Calu3 (cell line): ENCODE measurements at regions not wholly inside any gene's neighbourhood (a gene's known extent, or its start where the extent isn't known, plus 50 kb on each side); places are given as distances from the start of the nearest gene placed in this dataset.

Experiments
- BruUV-seq: library from RNA; stranded (reverse); fragments of 400-500 nt; replicated peaks from 2 replicates; lab custom pipeline; 2021; lab: Mats Ljungman, UMichigan
- CTCF ChIA-PET: fragments of 300-600 bp; sonication (Branson Sonifier 250); formaldehyde crosslinking; loops from one replicate; lab custom pipeline; 2022; ENCODE audit warnings: antibody characterized with exemption; lab: Charles Lee
- DNase-seq: peaks from one replicate; pipeline ENCODE4 v3.0.0; 2022
- H3K27ac Mint-ChIP-seq: one replicate; pipeline ENCODE4 v1.8.0; 2022; ENCODE audit warnings: mixed read lengths; ENCODE audit not compliant: unreplicated experiment
- H3K27me3 Mint-ChIP-seq: one replicate; pipeline ENCODE4 v1.8.0; 2022; ENCODE audit warnings: mixed read lengths; ENCODE audit not compliant: unreplicated experiment
- H3K36me3 Mint-ChIP-seq: one replicate; pipeline ENCODE4 v1.8.0; 2022; ENCODE audit warnings: mild to moderate bottlenecking, moderate library complexity, mixed read lengths; ENCODE audit not compliant: insufficient read depth, unreplicated experiment
- H3K4me1 Mint-ChIP-seq: one replicate; pipeline ENCODE4 v1.8.0; 2022; ENCODE audit warnings: mild to moderate bottlenecking, low read depth, mixed read lengths; ENCODE audit not compliant: unreplicated experiment
- H3K4me3 Mint-ChIP-seq: one replicate; pipeline ENCODE4 v1.8.0; 2022; ENCODE audit warnings: mild to moderate bottlenecking, low read depth, moderate library complexity, mixed read lengths; ENCODE audit not compliant: unreplicated experiment
- H3K9me3 Mint-ChIP-seq: one replicate; pipeline ENCODE4 v1.8.0; 2022; ENCODE audit warnings: low read depth, mixed read lengths; ENCODE audit not compliant: unreplicated experiment
- intact Hi-C: fragments of 100-400 bp; cut with micrococcal nuclease; formaldehyde crosslinking; loops from one replicate; pipeline ENCODE4 v1.10.0; 2022; ENCODE audit not compliant: unreplicated experiment
- TF ChIP-seq, protein P1 (sequence below): fragments of 200-600 bp; IDR thresholded peaks from one replicate; pipeline ENCODE4 v1.8.0; 2022; ENCODE audit warnings: antibody characterized with exemption; ENCODE audit not compliant: unreplicated experiment

DNA sequence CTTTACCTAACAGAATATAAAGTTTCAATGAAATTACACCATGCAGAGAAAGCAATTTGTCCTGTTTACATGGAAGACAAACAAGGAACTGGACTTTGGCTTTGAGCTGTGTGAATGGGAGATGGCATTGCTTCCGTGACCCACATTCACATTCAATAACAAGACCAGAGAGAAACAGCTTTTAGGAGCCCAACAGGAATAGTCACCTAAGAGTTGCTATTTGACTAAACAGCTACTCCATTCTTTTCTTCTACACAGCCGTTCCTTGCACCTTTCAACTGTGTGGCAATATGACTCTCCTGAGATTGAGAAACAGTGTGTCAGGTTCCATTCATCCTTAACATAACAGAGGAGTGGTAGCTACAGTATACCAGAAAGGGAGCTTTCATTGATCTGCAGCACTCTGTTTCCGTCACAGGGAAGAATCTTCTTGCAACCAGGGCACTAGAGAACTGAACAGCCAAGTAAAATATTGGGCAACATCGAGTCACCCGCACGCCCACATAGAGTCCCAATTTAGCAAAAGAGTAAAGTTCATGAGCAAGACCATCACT, 355.1 kb downstream of the HAO1 start:
- Mint-ChIP-seq H3K27me3 (no peaks in the 10 kb centered on the region), H3K4me3 (no peak overlapping the region), H3K9me3 (no peaks in the 10 kb centered on the region), H3K36me3 (no peaks in the 10 kb centered on the region), H3K4me1 (no peaks in the 10 kb centered on the region), H3K27ac (peak overlapping the region; percentile 26)
- DNase-seq: peak; percentile 12
- CTCF ChIA-PET: no interaction called here
- intact Hi-C loops: no loop called here
- TF ChIP-seq, protein P1, sequence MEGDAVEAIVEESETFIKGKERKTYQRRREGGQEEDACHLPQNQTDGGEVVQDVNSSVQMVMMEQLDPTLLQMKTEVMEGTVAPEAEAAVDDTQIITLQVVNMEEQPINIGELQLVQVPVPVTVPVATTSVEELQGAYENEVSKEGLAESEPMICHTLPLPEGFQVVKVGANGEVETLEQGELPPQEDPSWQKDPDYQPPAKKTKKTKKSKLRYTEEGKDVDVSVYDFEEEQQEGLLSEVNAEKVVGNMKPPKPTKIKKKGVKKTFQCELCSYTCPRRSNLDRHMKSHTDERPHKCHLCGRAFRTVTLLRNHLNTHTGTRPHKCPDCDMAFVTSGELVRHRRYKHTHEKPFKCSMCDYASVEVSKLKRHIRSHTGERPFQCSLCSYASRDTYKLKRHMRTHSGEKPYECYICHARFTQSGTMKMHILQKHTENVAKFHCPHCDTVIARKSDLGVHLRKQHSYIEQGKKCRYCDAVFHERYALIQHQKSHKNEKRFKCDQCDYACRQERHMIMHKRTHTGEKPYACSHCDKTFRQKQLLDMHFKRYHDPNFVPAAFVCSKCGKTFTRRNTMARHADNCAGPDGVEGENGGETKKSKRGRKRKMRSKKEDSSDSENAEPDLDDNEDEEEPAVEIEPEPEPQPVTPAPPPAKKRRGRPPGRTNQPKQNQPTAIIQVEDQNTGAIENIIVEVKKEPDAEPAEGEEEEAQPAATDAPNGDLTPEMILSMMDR: no peak
- BruUV-seq: no TSS peak

DNA sequence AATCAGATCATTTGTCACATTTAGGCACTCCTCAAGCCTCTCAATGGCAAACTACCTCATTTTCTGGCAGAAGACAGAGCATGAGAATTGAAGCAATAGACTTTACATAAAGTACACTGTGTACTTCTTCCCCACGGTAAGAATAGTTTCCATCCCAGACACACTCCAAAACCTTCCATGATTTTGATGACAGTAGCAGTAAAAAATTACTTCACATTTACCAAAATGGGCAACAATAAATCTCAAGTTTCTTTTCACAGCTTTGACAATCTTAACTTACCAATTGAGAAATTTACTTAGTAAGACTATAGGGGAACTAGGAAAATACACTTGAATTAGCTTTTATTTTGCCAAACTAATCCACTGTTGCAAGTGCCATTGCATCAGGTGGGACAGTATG, 353.8 kb downstream of the HAO1 start:
- BruUV-seq: no TSS peak
- CTCF ChIA-PET: no interaction called here
- H3K4me1 Mint-ChIP-seq: no peaks in the 10 kb centered on the region
- H3K36me3 Mint-ChIP-seq: no peaks in the 10 kb centered on the region
- no peaks in the 10 kb centered on the region for H3K27me3 Mint-ChIP-seq
- TF ChIP-seq, protein P1: no peak
- H3K9me3 Mint-ChIP-seq: no peaks in the 10 kb centered on the region
- DNase-seq: no peak
- no peak overlapping the region for H3K27ac Mint-ChIP-seq
- intact Hi-C loops: no loop called here
- no peak overlapping the region for H3K4me3 Mint-ChIP-seq

DNA sequence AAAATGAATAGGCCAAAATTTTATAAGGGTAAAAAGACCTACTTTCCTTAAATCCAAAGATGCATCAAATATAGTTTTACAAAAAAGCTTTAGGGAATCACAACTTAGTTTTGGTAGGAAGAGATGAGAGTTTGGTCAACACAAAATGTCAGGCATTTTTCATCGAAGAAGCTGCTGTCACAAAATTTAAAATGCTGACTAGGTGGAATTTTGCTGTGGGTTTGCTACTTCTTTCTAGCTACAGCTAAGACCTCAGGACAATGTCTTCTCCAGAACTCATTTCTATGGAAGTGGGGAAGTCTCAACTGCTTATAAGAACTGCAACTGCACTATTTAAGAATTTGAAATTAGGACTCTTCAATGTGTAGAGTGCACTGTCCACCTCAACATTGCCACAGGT, 351.1 kb downstream of the HAO1 start:
- CTCF ChIA-PET: no interaction called here
- no peaks in the 10 kb centered on the region for H3K4me1 Mint-ChIP-seq
- H3K9me3 Mint-ChIP-seq: no peaks in the 10 kb centered on the region
- no peak overlapping the region for H3K27ac Mint-ChIP-seq
- H3K4me3 Mint-ChIP-seq: no peak overlapping the region
- BruUV-seq: no TSS peak
- no peaks in the 10 kb centered on the region for H3K27me3 Mint-ChIP-seq
- TF ChIP-seq, protein P1: no peak
- DNase-seq: no peak
- H3K36me3 Mint-ChIP-seq: no peaks in the 10 kb centered on the region
- intact Hi-C loops: no loop called here

DNA sequence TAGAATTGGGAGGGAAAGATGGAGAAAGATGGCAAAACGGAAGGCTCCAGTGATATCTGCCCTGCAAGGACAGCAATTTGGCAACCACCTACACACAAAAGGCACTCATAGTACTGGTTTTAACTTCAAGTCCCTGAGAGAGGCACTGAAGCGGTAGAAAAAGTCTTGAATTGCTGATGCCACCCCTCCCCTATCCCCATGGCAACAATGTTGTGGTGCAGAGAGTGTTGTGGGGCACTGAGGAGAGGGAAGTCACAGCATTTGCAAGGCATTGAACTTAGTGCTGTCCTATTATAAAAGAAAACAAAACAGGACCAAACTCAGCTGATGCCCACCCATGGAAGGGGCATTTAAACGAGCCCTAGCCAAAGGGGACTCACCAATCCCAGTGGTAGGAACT, 343.7 kb downstream of the HAO1 start:
- DNase-seq: no peak
- intact Hi-C loops: no loop called here
- H3K9me3 Mint-ChIP-seq: no peaks in the 10 kb centered on the region
- H3K27ac Mint-ChIP-seq: no peak overlapping the region
- no peaks in the 10 kb centered on the region for H3K4me1 Mint-ChIP-seq
- CTCF ChIA-PET: no interaction called here
- H3K36me3 Mint-ChIP-seq: no peaks in the 10 kb centered on the region
- TF ChIP-seq, protein P1: no peak
- H3K27me3 Mint-ChIP-seq: no peaks in the 10 kb centered on the region
- H3K4me3 Mint-ChIP-seq: no peak overlapping the region
- no TSS peak for BruUV-seq
